Common myeloid progenitor, CD34-positive (primary cell): ENCODE measurements at regions not wholly inside any gene's neighbourhood (a gene's known extent, or its start where the extent isn't known, plus 50 kb on each side); places are given as distances from the start of the nearest gene placed in this dataset.

Experiments
- CTCF ChIA-PET: fragments of 350-600 bp; sonication (Branson Sonifier 250); formaldehyde crosslinking; loops from one replicate; lab custom pipeline; 2021; ENCODE audit warnings: antibody characterized with exemption; lab: Charles Lee
- POLR2A ChIA-PET: fragments of 350-600 bp; sonication (Branson Sonifier 250); formaldehyde crosslinking; loops from one replicate; lab custom pipeline; 2021; ENCODE audit warnings: antibody characterized with exemption; lab: Charles Lee
- DNase-seq, 3 donors: peaks; one replicate each; pipeline versions ENCODE4 v3.0.0 to v3.0.0-alpha.2; 2013
- H3K27ac ChIP-seq, 2 experiments: 1 replicate in 1 of 2; 2 replicates in 1 of 2; pipeline ENCODE4 v1.7.0; 2013; ENCODE audit warnings: inconsistent platforms in 2 of 2, low read length in 2 of 2, mild to moderate bottlenecking in 2 of 2, low read depth in 1 of 2, moderate library complexity in 1 of 2; ENCODE audit not compliant: severe bottlenecking in 2 of 2, insufficient read depth in 1 of 2, poor library complexity in 1 of 2
- H3K27me3 ChIP-seq, 5 experiments: replicated peaks in 2 of 5; 1 replicate in 3 of 5; 2 replicates in 2 of 5; pipeline versions ENCODE4 v1.6.1 to v1.7.0; 2013; ENCODE audit warnings: low read length in 4 of 5, mild to moderate bottlenecking in 2 of 5, moderate library complexity in 2 of 5, inconsistent platforms in 1 of 5; ENCODE audit not compliant: insufficient read depth in 5 of 5, control insufficient read depth in 4 of 5
- H3K36me3 ChIP-seq, 4 experiments: 1 replicate in 2 of 4; 2 replicates in 2 of 4; pipeline versions ENCODE4 v1.6.1 to v1.7.0; 2013; ENCODE audit warnings: low read length in 3 of 4, control low read depth in 1 of 4, mild to moderate bottlenecking in 1 of 4; ENCODE audit not compliant: control insufficient read depth in 4 of 4, insufficient read depth in 4 of 4
- H3K4me1 ChIP-seq, 4 experiments: 1 replicate in 3 of 4; 2 replicates in 1 of 4; pipeline versions ENCODE4 v1.6.1 to v1.7.1; 2013; ENCODE audit warnings: low read length in 3 of 4, mild to moderate bottlenecking in 3 of 4, control low read depth in 1 of 4, inconsistent platforms in 1 of 4, moderate library complexity in 1 of 4; ENCODE audit not compliant: control insufficient read depth in 4 of 4, insufficient read depth in 4 of 4; ENCODE audit errors: control extremely low read depth in 1 of 4
- H3K4me3 ChIP-seq, 7 experiments: 1 replicate in 4 of 7; 2 replicates in 3 of 7; pipeline versions ENCODE4 v1.5.1 to v1.7.0; 2013; ENCODE audit warnings: mild to moderate bottlenecking in 7 of 7, low read length in 6 of 7, moderate library complexity in 6 of 7, inconsistent platforms in 2 of 7, low read depth in 2 of 7, control low read depth in 1 of 7; ENCODE audit not compliant: insufficient read depth in 4 of 7, control insufficient read depth in 1 of 7; ENCODE audit errors: extremely low read depth in 1 of 7
- H3K9me3 ChIP-seq, 5 experiments: 1 replicate in 4 of 5; 2 replicates in 1 of 5; pipeline versions ENCODE4 v1.6.1 to v1.7.1; 2013; ENCODE audit warnings: low read length in 4 of 5, mild to moderate bottlenecking in 2 of 5, inconsistent platforms in 1 of 5, low read depth in 1 of 5, moderate library complexity in 1 of 5; ENCODE audit not compliant: control insufficient read depth in 4 of 5, insufficient read depth in 2 of 5; ENCODE audit errors: control extremely low read depth in 1 of 5
- WGBS: methylation state at CpG from one replicate; pipeline ENCODE4 v1.1.5; 2013; ENCODE audit not compliant: insufficient coverage; 5-methylcytosine and 5-hydroxymethylcytosine counted together

DNA sequence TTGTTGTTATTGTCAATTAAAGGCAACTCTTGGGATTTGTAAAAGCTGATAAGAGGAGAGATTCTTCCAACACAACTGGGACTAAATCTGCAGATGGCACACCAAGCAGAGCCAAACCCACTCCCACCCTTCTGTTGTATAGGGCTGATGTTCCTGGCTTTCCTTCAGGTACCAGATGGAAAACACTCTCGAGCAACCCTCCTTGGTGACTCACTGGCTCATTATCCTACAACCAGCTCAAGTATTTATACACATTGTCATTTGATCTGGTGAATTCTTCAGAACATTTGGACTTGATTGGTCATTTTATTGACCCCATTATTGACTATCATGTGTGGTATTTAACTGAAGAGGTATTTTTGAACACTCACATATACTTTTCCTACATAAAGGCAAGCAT is 190.3 kb upstream of the PCSK2 start:
- H3K27me3 ChIP-seq = no peaks in the 10 kb centered on the region
- POLR2A ChIA-PET = no interaction called here
- no peaks in the 10 kb centered on the region for H3K9me3 ChIP-seq
- no peaks in the 10 kb centered on the region for H3K4me1 ChIP-seq
- WGBS = no CpG with 5 or more reads among the region's 1 CpG
- no peak overlapping the region for H3K4me3 ChIP-seq
- H3K27ac ChIP-seq = no peak overlapping the region
- DNase-seq = no peak
- H3K36me3 ChIP-seq = no peaks in the 10 kb centered on the region
- CTCF ChIA-PET = no interaction called here

DNA sequence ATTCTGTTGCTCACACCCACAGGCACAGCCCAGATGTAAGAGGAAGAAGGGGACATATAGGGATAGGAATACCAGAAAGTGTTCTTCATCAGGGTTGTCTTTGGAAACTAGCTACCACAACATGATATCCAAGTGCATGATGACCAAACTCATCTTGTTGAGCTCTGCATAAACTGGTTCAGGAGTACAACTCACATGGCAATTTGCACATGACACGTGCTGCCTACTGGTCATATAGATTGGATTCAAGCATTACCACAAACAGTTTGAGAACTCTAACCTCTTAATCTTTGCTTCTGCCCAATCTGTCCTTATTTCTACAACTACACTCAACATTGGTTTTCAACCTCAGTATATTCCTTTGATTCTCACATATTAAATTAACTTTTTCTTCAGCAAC is 184.7 kb upstream of the PCSK2 start:
- Histone ChIP-seq H3K4me3 (no peak overlapping the region), H3K9me3 (no peaks in the 10 kb centered on the region), H3K4me1 (no peaks in the 10 kb centered on the region), H3K36me3 (no peaks in the 10 kb centered on the region), H3K27ac (no peak overlapping the region), H3K27me3 (no peaks in the 10 kb centered on the region)
- WGBS = 82% methylated on average over 1 of the region's 1 CpG
- no peak for DNase-seq
- ChIA-PET POLR2A (interaction anchor here (0.6 kb wide), 1 partner anchor 294 kb away, joined by 3 read pairs; the partner anchor contains the start of gene OTOR), CTCF (no interaction called here)

DNA sequence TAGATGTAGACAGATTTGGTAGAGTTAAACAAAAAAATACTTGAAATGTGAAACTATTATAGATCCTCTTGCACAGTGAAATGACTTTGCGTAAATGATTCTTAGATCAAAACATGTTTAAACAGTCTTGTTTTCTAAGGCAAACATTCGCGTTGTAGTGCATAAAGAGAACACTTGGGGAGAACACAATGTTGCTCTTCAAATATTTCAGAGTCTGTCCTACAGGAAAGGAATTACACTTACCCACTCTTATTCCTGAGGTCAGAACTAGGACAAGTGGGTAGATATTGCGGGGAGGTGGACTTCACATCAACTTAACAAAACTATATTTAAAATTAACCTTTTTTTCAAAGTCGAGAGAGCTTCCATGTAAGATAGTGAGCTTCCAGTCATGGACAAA is 183.5 kb upstream of the PCSK2 start:
- WGBS = 97% methylated on average over 4 of the region's 5 CpGs
- POLR2A ChIA-PET = no interaction called here
- Histone ChIP-seq H3K36me3 (no peaks in the 10 kb centered on the region), H3K27ac (no peak overlapping the region), H3K4me1 (no peaks in the 10 kb centered on the region), H3K27me3 (no peaks in the 10 kb centered on the region), H3K9me3 (no peaks in the 10 kb centered on the region), H3K4me3 (no peak overlapping the region)
- no peak for DNase-seq
- CTCF ChIA-PET = no interaction called here

DNA sequence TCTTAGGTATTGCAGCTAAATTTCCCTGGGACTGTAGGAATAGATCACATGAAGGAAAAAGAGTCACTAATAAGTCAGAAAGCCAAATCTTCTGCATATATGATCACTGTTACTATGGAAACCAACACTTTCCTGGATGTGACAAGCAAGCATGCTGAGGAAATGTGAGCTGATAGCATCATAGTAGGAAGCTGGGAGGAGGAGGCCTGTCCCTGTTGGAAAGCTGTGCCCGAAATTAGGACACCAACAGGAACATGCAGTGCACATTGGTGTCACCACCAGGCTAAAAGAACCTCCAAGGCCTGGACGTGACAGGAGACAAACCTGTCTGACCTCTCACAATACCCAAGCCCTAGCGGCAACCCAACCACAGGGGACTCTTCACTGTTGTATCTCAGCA is 181.9 kb upstream of the PCSK2 start:
- CTCF ChIA-PET = no interaction called here
- Histone ChIP-seq H3K4me1 (no peaks in the 10 kb centered on the region), H3K4me3 (no peak overlapping the region), H3K27ac (no peak overlapping the region), H3K27me3 (no peaks in the 10 kb centered on the region), H3K36me3 (no peaks in the 10 kb centered on the region), H3K9me3 (no peaks in the 10 kb centered on the region)
- no peak for DNase-seq
- POLR2A ChIA-PET = no interaction called here
- WGBS = 74% methylated on average over 3 of the region's 3 CpGs

DNA sequence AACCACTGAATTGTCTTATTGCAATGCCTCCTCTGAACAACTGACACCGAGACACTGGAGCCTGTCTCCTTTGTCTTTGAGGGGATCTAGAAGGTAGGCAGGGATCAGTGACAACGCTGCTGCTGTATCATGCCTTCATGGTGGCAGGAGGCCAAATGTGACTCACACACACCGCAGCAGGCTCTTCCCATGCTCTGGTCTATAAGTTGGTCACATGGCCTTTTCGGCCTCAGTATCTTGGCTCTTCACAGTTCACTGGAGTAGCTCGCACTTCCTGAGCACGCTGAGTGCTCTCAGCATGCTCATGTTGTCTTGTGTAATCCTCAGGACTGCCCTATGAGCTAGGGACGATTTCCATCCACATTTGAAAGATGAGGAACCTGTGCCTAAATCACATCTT is 167.4 kb upstream of the PCSK2 start:
- Histone ChIP-seq H3K4me1 (no peaks in the 10 kb centered on the region), H3K9me3 (peaks cover 1 to 8% (median 4%) of the 10 kb centered on the region in 5 experiments), H3K27ac (no peak overlapping the region), H3K36me3 (no peaks in the 10 kb centered on the region), H3K27me3 (no peaks in the 10 kb centered on the region), H3K4me3 (no peak overlapping the region)
- ChIA-PET POLR2A (no interaction called here), CTCF (no interaction called here)
- WGBS = 86% methylated on average over 7 of the region's 7 CpGs
- DNase-seq = no peak

DNA sequence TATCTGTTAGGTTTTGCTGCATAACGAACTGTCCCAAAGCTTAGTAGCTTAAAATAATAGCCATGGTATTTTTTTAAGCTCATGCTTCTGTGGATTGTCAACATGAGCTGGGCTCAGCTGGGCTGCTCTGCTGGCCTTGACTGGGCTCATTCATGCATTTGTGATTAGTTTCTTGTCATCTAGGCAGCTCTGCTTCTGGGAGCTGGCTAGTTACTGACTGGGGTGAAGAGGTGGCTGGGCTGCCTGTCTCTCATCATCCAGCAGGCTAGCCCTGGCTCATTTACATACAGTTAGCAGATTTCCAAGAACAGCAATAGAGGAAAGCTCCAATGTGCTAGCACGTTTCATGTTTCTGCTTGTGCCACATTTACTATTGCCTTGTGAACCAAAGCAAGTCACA is 165.1 kb upstream of the PCSK2 start:
- Histone ChIP-seq H3K36me3 (no peaks in the 10 kb centered on the region), H3K9me3 (peaks cover 0 to 5% (median 3%) of the 10 kb centered on the region in 5 experiments), H3K27me3 (no peaks in the 10 kb centered on the region), H3K27ac (no peak overlapping the region), H3K4me1 (no peaks in the 10 kb centered on the region), H3K4me3 (no peak overlapping the region)
- ChIA-PET CTCF (no interaction called here), POLR2A (no interaction called here)
- DNase-seq = no peak
- WGBS = 100% methylated on average over 1 of the region's 2 CpGs

DNA sequence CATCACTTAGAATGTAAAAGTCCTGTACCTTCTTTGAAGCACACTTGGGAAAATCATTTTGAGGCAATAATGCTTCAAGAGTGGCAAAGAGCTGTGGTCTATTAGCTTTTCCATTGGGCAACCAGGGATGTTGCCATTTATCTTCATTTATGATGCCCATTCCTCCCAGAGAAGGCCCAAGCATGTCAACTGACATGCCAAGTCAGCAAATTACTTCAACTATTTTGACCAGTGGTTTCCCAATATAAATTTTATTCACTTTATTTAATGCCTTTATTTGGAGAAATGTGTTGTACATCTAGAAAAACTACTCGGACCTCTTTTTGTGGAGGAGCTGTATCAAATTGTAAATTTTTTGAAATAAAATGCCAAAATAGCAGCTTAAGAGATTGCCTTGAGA is 164.1 kb upstream of the PCSK2 start:
- H3K4me1 ChIP-seq = no peaks in the 10 kb centered on the region
- H3K9me3 ChIP-seq = peaks cover 0 to 4% (median 2%) of the 10 kb centered on the region in 5 experiments
- ChIA-PET CTCF (no interaction called here), POLR2A (no interaction called here)
- H3K27me3 ChIP-seq = no peaks in the 10 kb centered on the region
- H3K27ac ChIP-seq = no peak overlapping the region
- WGBS = no CpG with 5 or more reads among the region's 1 CpG
- H3K4me3 ChIP-seq = no peak overlapping the region
- H3K36me3 ChIP-seq = no peaks in the 10 kb centered on the region
- DNase-seq = no peak
